ENCODE measurements at regions not wholly inside any gene's neighbourhood (a gene's known extent, or its start where the extent isn't known, plus 50 kb on each side); places are given as distances from the start of the nearest gene placed in this dataset.

DNA sequence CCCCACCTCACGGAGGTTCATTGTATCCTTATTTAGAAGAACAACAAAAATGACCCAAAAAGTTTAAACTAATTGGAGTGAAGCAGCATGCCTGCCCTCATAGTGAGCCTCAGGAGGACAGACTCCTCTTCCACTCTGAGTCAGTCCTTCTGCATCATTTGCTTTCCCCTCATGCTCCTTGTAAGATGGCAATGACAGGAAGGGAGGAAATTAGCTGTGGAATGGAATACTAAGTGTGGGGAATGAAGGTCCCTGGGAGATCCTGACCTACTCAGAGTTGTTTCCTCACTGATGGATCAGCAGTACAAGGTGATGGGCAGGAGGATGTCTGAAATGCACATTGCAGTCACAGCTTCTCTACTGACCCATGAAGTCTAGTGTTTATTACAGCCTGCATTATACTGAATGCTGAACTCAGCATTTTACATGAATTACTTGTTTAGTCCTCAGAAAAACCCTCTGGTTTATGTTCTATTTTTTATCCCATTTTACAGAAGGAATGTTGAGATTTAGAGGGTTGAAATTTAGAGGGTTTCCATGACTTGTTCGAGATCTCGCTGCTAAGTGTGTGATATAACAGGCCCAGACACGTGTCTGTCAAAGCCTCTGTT, 212.0 kb upstream of the PCSK2 start:
- no peak for DNase-seq (ENCODE audit: low read depth)

GRCh38 chr20:17017232-17017631, 209.6 kb upstream of the PCSK2 start:
- DNase-seq (ENCODE audit: low read depth), result no peak

GRCh38 chr20:17021481-17021880, 205.4 kb upstream of the PCSK2 start:
- no peak for DNase-seq (ENCODE audit: low read depth)

DNA sequence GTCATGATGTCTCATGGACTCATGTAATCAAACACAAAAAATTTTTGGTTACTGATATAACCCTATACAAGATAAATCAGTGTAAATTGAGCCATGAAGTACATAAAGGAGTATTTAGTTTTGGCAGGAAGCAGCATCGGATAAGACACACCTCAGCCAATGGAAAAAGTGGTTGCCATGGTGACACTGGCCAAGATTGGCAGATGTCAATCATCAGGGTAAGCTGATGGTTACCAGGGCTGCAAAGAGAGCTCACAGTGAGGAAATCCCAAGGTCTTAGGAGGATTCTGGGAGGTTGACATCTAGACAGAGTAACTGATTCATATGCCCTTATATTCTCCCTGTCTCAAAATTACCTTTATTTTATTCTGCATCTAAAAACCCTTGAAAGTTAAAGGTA, 203.8 kb upstream of the PCSK2 start:
- no peak for DNase-seq (ENCODE audit: low read depth)

DNA sequence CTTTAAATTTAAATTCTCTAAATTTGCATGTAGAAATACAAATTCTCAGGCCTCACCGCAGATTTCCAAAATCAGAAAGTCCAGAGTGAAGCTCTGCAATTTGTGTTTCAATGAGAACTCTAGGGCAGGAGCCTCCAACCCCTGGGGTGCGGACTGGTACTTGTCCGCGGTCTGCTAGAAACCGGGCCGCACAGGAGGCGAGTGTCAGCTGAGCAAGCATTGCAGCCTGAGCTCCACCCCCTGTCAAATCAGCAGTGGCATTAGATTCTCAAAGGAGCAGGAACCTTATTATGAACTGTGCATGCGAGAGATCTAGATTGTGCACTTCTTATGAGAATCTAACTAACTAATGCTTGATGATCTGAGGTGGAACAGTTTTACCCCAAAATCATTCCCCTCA, 203.0 kb upstream of the PCSK2 start:
- no peak for DNase-seq (ENCODE audit: low read depth)

DNA sequence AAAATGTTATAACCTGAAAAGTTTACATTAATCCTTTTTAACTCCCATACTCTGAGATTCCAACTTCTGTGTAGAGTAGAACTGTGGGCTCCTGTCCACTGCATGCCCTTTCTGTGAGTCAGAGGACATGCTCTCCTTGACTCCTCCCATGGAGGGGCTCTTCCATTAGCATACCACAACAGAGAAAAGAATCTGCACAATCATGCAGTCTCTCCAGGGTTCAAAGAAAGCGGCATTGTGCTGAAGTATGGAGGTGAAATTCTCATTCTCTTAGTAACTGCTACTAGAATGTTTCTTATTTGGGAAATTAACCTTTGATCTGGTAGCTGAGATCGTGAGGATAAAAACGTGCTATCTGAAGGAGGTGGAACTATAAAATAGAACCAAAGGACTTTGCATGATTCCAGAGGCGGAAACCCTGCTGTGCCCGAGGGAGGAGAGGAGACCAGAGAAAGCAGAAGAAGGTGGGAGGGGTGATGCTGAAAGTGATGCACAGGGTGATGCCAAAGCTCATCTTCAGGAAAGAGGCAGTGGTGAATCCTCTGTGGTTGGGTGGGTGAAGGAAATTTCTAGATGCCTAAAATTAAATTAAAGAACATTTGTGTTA, 202.2 kb upstream of the PCSK2 start:
- no peak for DNase-seq (ENCODE audit: low read depth)

DNA sequence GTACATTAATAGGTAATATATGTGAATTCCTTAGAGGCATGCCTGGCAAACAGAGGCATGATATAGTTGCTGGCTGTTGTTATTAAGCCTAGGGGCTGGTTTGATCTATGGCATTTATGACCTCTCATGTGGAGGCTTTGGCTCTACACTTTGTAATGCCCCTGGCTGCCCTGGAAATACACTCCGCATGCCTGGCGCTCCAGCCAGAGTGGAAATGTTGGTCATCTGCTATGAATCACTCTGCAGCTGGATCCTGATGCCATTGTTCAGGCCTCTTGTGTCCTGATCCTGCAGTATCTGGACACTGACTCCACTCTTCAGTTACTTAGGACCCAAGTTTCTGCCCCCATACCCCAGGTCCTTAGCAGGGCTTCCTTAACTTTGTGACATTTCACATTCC, 200.5 kb upstream of the PCSK2 start:
- DNase-seq (ENCODE audit: low read depth), result no peak

GRCh38 chr20:17029698-17030097, 197.1 kb upstream of the PCSK2 start:
- DNase-seq (ENCODE audit: low read depth), result no peak

DNA sequence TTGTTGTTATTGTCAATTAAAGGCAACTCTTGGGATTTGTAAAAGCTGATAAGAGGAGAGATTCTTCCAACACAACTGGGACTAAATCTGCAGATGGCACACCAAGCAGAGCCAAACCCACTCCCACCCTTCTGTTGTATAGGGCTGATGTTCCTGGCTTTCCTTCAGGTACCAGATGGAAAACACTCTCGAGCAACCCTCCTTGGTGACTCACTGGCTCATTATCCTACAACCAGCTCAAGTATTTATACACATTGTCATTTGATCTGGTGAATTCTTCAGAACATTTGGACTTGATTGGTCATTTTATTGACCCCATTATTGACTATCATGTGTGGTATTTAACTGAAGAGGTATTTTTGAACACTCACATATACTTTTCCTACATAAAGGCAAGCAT, 190.3 kb upstream of the PCSK2 start:
- DNase-seq (ENCODE audit: low read depth), result no peak

DNA sequence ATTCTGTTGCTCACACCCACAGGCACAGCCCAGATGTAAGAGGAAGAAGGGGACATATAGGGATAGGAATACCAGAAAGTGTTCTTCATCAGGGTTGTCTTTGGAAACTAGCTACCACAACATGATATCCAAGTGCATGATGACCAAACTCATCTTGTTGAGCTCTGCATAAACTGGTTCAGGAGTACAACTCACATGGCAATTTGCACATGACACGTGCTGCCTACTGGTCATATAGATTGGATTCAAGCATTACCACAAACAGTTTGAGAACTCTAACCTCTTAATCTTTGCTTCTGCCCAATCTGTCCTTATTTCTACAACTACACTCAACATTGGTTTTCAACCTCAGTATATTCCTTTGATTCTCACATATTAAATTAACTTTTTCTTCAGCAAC, 184.7 kb upstream of the PCSK2 start:
- no peak for DNase-seq (ENCODE audit: low read depth)

GRCh38 chr20:17043323-17043722, 183.5 kb upstream of the PCSK2 start:
- no peak for DNase-seq (ENCODE audit: low read depth)

DNA sequence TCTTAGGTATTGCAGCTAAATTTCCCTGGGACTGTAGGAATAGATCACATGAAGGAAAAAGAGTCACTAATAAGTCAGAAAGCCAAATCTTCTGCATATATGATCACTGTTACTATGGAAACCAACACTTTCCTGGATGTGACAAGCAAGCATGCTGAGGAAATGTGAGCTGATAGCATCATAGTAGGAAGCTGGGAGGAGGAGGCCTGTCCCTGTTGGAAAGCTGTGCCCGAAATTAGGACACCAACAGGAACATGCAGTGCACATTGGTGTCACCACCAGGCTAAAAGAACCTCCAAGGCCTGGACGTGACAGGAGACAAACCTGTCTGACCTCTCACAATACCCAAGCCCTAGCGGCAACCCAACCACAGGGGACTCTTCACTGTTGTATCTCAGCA, 181.9 kb upstream of the PCSK2 start:
- no peak for DNase-seq (ENCODE audit: low read depth)

GRCh38 chr20:17059465-17059864, 167.4 kb upstream of the PCSK2 start:
- no peak for DNase-seq (ENCODE audit: low read depth)

GRCh38 chr20:17061715-17062114, 165.1 kb upstream of the PCSK2 start:
- DNase-seq (ENCODE audit: low read depth), result no peak

GRCh38 chr20:17062712-17063111, 164.1 kb upstream of the PCSK2 start:
- no peak for DNase-seq (ENCODE audit: low read depth)

- no peak for DNase-seq (ENCODE audit: low read depth)
These were observed 159.9 kb upstream of the PCSK2 start for GRCh38 chr20:17066902-17067301.

- no peak for DNase-seq (ENCODE audit: low read depth)
These were observed 158.6 kb upstream of the PCSK2 start for GRCh38 chr20:17068084-17068711.

DNA sequence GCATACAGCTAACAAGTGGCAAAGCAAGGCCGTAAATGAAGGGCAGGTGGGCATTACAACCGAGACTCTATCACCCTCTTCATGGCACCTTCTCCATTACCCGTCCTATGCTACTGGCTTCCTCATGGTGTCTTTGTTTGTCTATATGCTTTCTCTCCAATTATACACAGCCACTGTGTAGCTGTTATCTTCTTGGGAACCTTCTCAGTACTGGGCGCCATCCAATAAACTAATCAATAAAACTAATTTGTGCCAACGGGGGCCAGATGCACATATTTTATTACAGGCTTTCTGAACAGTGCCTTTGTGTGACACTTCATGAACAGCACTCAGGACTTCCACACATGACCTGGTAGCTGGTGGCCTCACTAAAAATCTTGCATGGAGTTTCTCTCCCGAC, 149.8 kb upstream of the PCSK2 start:
- no peak for DNase-seq (ENCODE audit: low read depth)

DNA sequence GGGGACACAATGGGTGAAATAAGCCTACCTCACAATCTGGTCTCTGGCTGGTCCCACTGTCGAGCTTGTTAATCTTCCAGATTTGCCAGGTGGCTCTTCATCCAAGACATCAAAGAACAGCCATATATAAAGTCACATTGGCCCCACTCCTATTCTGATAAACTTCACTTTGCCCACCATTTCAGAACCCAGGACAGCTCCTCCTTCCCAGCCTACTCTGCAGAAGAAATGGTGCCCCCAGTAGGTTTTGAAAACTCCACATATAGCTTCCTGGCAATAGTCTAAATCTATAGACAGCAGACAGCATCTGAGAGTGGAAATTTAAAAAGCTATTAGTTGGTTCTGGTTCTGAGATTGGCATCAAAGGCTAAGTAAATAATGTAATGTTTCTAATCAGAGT, 143.1 kb upstream of the PCSK2 start:
- DNase-seq (ENCODE audit: low read depth), result no peak

GRCh38 chr20:17084909-17085308, 141.9 kb upstream of the PCSK2 start:
- DNase-seq (ENCODE audit: low read depth), result no peak

GRCh38 chr20:17093782-17094181, 133.1 kb upstream of the PCSK2 start:
- no peak for DNase-seq (ENCODE audit: low read depth)

DNA sequence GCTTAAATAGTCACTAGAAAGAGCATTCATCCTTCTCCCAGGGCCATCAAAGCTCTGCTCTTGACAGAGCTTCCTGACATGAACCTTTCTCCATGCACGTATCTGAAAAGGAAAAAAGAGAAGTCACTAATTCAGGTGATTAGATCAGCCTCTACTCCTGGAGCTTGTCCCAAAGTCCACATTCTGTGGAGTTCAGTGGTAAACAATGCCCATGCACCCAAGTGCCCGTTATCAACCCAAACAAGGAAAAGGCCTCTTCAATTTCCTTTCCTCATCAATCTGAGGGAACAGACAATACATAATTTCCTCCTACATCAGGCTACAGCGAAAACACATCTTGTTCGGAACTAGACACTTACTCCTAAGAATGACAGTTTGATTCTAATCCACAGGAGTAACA, 129.2 kb upstream of the PCSK2 start:
- DNase-seq (ENCODE audit: low read depth), result no peak

GRCh38 chr20:17100506-17100905, 126.3 kb upstream of the PCSK2 start:
- no peak for DNase-seq (ENCODE audit: low read depth)

DNA sequence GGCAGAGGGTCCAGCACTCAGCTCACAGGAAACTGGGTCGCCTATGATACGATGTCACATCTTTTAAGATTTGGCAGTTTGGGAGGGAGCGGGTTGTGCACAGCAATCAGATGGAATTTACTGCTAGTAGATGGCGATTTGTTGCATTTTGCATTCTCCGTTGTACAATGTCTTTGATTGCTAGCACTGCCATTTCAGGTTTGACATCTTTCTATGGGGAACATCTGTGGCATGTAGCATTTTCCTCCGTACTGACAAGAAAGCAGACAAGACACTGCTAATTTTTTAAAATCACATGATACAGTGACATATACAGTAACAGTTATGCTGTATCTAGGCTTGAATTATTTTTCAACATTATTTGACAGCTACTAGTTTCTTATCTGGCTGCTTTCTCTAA, 119.7 kb upstream of the PCSK2 start:
- no peak for DNase-seq (ENCODE audit: low read depth)
